Left forelimb (tissue), 1 donor: ENCODE measurements at regions not wholly inside any gene's neighbourhood (a gene's known extent, or its start where the extent isn't known, plus 50 kb on each side); places are given as distances from the start of the nearest gene placed in this dataset.

Experiments used
- DNase-seq: peaks from one replicate; pipeline ENCODE4 v3.0.0-alpha.2; 2018; ENCODE audit warnings: low spot score

DNA sequence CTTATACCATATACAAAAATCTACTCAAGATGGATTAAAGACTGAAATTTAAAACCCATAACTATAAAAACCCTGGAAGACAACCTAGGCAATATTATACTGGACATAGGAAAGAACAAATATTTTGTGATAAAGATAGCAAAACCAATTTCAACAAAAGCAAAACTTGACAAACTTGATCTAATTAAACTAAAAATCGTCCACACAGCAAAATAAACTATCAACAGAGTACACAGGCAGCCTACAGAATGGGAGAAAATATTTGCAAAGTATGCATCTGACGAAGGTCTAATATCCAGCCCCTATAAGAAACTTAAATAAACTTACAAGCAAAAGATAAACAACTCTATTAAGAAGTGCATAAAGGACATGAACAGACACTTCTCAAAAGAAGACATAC is 240.1 kb downstream of the HGF start:
- DNase-seq: no peak

DNA sequence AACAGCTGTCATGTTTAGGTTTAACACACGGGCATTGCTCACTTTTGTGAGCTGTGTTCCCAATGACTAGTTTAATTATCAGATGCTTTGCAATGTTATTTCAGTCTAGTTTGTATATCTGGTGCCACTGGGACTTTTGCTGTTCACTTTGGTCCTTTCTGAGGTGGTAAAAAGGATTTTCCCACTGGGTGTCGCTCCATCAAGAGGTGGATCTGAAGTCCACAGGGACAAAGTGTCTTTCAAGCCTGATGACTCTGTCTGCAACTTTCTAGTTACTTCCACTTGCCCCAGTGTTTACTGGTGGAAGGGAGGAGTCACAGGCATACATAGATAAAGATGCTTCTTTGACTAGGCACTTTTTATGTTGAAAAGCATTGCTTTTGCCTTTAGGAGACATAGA is 242.2 kb downstream of the HGF start:
- no peak for DNase-seq

DNA sequence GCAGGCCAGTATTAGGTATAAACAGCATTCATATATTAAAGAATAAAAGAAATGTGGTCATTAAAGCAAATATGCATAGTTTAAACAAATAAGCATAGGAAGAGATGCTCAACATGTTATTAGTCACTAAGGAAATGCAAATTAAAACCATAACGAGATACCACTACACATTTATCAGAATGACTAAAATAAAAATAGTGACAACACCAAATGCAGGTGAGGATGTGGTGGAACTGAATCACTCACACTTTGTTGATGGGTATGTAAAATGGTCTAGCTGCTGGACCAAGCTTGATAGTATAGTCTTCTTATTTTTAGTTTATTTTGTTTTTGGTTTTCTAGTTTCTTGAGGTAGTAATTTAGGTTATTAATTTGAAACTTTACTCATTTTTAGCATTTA is 242.9 kb downstream of the HGF start:
- DNase-seq: no peak

DNA sequence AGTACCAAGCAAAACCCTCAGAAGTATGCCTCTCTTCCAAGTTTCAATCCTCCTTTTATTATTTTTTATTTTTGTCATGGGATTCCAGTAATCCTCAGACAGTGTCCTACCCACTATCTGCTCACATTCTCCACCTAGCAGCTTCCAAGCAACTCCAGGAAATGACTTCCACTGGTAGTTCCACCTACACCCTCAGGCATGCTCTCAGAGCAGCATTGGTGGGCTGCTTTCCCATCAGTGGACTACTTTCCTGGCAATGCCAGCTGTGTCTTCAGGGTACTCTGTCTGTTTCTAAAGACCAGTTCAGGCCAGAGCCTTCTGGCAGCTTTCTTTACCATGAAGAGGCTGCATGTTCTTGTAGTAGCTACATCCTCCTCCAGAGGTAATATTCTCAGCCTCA is 244.0 kb downstream of the HGF start:
- no peak for DNase-seq

DNA sequence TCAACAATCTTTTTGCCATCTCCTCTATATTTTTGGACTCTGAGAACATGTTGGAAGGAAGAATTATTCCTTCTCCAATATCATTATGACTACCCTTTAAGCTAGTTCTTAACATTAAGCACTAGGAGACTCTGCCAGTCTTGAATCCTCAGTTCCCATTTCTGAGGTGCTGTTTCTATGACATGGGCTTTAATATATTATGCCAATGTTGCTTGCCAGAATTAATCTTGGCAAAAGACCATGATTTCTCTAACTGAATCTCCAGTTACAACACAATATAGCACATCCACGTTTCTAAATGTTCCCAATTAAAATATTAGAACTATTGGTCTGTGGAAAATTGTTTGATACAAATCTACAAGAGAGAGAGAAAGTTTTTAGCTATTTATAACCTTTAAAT is 250.0 kb downstream of the HGF start:
- DNase-seq: no peak

DNA sequence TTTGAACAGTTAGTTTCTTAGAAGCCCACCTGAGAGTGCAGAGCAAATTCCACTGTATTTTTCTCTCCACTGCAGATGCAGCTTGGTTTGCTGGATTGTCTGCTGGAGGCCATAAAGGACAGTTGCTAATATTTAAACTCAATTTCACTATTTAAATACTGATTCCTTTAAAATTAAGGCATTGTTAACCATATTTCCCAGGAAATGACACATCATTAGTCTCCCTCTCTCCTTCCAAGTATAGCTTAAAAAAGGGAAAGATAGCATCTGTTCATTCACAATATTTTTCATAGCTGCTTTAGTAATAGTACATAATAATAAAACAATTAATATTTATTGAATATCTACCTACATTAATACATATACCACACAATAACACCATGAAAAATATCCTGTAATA is 252.9 kb downstream of the HGF start:
- no peak for DNase-seq

DNA sequence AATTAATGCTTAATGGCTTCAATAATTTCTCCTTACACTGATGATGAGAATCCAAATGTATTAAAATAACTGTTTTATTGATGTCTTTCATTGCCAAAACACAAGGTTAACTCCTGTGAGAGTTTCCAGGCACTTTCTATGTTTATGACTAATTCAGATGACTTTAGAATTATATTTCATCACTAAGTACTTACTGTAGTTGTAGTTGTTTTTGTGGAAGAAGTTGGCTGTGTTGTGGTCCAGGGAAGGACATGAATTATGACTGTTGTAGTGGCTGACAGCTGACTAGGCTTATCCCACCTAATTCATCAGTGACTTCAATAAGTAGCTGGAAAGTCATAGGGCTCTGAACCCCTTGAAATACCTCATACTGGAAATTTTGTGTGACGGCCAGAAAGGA is 254.8 kb downstream of the HGF start:
- DNase-seq: no peak

DNA sequence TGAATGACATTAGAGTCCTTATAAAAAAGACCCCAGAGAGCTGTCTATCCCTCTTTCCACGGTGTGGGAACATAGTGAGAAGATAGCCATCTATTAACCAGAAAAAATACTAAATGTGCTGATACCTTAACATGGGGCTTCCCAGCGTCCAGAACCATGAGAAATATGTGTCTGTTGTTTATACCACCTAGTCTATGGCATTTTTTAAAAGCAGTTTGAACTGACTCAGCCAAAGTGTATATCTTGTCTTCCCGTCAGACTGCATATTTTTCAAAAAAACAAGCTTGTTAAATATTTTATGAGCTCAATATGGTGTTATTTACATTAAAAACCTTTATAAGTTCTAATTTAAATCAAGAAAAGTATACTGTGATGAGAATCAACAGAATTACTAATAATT is 255.3 kb downstream of the HGF start:
- no peak for DNase-seq

DNA sequence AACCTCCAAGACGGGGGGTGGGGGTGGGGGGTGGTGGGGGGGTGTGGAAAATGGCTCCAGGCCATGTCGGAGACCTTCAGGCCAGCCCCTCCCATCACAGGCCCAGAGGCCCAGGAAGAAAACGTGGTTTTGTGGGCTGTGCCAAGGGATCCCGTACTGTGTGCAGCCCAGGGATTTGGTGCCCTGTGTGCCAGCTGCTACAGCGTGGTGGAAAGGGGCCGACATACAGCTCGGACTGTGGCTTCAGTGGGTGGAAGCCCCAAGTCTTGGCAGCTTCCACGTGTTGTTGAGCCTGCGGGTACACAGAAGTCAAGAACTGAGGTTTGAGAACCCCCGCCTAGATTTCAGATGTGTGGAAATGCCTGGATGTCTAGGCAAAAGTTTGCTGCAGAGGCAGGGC is 259.7 kb downstream of the HGF start:
- DNase-seq: no peak

DNA sequence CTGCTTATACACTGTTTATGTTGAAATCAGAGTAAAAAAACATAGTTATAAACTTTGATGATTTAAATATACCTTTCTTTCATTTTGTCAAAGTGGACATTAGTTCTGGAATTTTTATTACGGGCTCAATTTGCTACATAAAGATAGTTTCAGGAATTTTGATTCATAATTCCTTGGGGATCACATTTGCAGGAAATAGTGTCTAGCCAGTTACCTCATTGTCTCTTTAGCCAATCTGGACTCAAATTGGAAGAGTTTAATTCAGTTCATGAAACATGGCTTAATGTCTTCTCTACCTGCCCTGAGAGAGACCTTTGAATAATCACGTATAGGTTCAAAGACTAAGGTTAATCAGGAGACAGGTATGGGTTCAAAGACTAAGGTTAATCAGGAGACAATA is 262.6 kb downstream of the HGF start:
- no peak for DNase-seq

DNA sequence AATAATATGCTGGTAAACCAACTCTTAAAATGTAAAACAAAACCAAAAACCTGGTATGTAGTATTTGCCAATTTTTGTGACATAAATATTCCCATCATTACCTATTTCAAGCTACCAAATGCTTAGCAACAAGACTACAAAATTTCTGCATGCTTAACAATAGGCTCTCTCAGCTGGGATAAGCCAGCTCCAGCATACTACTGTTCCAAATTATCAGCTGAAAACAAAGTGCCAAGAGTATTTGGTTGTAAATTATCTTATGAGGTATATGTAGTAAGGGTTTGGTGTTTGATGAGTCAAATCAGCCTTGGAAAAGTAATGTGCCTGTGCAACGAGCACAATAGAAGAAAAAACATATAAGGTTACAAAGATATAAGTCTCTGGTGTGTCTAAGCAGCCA is 263.2 kb downstream of the HGF start:
- no peak for DNase-seq

DNA sequence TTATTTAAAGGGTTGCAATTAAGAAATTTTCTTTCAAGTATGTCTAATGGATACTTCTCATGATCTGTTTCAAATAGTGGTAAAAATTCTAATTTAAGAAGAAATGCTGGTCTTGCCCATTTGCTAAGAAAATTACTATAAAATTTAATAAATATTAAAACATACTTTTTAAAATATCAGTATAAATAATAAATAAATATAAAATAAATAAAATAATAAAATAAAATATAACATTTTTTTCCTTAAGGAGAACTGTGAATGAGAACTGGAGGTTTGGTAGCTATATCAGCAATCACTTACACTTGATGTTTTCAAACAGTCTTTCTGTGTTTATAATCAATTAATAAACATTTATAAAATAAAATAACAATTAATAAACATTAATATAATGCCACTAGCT is 266.1 kb downstream of the HGF start:
- no peak for DNase-seq

DNA sequence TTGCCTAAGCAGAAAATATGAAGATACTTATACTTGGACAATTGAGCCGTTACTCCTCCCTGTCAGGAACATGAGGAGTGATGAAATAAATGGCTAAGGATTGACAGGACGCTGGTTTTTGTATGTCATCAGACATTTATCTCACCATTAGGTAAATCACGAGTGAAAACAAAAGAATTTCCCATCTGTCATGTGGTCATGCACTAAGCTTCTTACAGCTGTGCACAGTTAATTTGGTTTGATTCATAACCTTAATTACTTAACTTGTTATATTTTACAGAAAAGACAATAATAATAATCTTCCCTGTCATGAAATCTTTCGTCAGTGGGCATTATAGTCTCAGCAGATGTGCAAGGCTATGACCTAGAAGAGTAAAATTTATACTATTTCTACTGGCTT is 266.5 kb downstream of the HGF start:
- no peak for DNase-seq

DNA sequence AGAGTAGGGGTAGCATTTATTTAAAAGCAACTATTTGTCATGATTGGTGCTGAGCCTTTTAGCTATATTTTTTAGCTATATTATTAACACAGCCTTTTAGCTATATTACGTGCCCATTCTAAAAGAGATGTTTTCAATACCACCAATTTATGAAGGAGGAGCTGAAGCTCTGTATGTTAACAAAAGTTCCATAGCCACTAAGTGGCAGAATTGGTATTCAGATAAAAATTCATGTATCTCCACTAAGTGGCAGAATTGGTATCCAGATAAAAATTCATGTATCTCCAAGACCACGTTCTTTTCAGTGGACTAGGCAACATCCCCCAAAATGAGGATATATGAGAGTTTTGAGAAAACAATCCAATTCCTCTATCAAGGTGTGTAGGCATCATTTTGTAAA is 268.6 kb downstream of the HGF start:
- no peak for DNase-seq

DNA sequence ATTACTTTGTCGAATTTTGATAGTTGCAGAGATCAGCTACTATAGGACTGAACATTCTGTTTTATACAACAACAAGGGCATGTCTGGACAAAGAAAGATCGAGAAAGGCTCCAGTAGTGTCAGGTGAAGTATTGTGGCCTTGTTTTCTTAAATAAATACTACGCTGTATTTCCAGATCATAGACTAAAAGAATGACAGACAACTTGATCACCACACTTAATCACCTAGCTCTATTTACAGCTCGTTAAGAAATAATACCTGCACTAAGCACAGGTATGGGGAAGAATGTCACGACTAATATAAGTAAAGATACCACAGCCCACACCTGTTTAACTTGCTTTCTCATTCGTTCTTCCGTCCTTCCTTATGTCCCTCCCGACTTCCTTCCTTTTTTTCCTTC is 269.2 kb downstream of the HGF start:
- no peak for DNase-seq

DNA sequence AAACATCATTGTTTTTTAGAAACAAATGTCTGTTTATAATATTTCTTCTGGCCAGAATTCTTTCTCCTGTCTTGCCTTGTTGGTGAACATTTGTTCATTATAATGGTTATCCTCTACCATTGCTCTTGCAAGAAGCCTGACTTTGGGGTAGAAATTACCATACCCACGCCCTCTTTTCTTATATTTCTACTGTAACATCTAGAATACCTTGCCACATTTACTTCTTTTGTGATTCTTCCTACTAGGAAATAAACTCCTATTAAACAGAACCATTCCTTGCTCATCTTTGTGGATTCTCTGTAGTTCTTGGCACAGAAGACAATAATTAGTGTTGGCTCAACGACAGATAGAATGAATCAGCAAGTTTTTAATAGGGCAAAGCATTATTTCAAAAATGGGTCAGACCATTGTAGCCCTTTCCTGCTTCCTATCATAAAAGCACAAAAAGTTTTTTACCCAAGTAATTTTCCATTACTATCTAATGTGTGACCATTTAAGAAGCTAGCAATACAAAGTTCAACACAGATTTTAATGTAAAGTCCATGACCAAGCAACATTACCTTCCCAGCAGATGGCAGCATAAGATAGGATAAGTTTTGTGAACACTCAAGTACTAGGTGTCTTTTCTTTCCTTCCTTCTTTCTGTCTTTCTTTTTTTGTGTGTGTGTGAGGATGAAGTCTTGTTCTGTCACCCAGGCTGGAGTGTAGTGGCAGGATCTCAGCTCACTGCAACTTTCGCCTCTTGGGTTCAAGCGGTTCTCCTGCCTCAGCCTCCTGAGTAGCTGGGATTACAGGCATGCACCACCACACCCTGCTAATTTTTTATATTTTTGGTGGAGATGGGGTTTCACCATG is 270.4 kb downstream of the HGF start:
- no peak for DNase-seq

DNA sequence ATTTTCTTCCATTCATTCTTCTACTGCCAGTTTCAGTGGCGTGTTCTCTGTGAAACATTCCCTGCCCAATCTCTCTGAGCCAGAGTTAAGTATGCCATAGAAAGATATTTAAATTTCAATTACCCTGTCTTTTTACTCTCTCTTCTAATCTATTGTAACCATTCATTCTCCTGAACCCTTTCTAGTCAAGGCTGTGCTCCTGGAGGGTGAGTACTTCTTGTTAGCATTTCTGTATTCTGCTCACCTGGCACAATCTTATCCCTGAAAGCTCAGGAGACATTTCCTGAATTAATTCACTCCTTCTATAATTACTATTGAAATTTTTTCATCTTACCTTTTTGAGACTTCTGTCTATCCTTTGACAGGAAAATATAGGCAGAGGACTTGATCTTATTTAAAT is 271.7 kb downstream of the HGF start:
- DNase-seq: no peak

DNA sequence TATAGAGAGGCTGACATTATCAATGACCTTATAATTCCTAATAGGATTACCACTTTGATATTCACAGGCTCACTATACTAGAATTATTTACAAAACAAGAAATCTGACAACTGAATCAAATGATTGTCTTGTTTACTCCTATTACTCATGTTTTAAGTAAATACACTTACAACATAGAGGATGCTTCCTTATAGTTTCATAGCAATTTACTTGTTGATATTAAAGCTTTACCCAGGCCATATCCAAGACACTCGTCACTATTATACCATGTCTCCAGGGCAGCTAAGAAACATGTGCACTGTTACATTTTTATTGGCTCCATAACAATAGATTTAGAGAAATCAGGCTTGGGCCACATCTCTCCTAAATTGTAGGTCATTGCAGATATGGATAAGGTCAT is 276.9 kb downstream of the HGF start:
- DNase-seq: no peak

DNA sequence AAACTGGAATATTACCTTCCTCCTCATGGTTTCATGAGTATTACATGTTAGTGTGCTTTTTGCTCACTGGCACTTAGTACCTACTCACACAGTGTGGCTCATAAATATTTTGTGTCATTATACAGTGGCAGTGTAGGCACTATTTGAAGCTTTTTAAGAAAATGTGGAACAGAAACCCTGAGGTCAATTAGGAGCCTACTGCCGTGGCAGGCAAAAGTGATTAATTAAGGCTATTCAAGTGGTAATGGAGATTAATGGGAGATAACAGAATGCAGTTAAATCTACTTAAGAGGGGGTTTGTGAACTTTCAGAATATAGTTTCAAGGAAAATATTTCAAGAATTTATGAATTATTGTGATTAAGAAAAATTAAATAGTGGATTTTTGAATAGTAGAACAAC is 277.6 kb downstream of the HGF start:
- no peak for DNase-seq

DNA sequence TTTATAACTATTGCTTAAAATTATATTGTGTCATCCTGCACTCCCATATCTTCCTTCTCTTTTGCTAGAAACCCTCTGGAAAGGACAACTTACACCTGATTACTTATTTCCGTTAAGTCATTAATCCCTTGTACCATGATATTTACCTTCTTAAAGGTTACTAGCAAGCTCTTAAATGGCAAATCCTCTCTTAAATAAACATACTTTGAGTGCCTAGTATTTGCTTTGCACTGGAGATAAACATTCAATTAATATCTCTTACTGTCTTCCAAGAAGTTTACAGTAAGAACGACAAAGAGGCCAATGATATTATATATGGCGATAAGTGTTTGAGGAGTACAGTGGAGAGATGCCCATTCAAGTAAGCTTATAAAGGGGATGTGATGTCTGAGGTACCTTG is 278.3 kb downstream of the HGF start:
- DNase-seq: no peak

DNA sequence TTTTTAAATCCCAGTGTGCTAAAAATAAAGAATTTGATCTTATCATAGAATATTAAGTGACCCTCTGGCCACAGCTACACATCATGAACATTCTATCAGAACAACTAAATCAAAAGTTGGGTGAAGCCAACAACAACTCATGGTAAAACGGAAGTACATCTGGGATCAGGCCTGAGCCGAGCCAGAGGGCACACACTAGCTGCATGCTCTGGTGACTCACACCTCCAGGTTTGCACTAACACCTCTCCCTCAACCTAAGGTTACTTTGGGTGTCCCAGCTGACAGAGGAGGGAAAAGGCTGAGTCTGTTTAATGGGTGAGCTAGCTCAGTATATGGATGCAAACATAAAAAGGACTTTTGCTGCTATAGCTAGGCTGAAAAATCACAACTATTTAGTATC is 281.6 kb downstream of the HGF start:
- DNase-seq: no peak

DNA sequence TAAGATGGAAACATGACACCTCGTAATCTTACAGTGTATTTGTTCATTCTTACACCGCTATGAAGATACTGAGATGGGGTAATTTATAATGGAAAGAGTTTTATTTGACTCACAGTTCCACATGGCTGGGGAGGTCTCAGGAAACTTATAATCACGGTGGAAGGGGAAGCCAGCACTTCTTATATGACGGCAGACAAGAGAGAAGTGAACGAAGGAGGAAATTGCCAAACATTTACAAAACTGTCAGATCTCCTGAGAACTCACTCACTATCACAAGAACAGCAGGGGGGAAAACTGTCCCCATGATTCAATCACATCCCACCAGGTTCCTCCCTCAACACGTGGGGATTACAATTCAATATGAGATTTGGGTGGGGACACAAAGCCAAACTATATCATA is 282.3 kb downstream of the HGF start:
- DNase-seq: no peak

DNA sequence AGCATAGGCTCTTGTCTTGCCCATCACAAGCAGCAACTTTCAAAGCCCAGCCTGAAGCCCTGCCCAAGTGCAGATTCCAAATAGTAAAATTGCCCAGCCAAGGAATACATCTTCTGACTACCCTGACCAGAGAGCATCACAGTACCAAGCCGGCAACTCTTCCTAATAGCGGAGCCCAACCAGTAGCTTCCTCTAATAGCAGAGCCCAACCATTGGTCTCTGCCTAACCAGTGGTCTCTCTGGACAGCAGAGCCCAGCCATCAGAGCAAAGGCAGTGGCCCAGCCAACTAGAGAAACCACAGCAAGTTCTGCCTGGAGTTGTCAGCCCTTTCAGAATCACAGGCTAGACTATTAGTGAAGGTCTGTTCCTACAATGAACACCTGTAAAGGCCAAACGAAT is 285.6 kb downstream of the HGF start:
- peak; percentile 71 for DNase-seq

DNA sequence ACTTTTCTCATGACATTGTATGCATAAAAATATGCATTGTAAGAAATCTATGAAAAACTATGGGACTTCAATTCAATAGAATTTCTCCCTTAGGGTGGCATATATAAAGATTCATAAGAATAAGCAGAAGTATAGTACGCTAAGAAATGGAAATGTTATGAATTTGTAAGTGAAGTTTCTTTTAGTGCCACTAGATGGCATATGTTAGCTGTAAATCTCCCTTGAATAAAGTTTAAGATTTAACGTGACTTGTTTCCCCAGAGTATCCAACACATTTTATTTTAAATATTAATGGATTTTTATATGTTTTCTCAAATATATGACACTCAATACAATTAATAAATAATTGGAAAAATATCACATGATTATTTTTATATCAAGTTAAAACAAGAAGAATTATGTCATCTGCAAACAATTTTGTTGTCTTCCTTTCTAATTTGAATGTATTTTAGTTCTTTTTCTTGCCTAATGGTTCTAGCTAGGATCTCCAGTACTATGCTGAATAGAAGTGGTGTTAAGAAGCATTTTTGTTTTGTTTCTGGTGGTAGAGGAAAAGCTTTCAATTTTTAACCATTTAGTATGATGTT is 287.2 kb downstream of the HGF start:
- no peak for DNase-seq
